Right lobe of liver (tissue), 4 donors: ENCODE measurements at regions not wholly inside any gene's neighbourhood (a gene's known extent, or its start where the extent isn't known, plus 50 kb on each side); places are given as distances from the start of the nearest gene placed in this dataset.

Experiments
- POLR2A ChIP-seq: fragments of 450-650 bp; IDR thresholded peaks from one replicate; pipeline ENCODE4 v1.6.1; 2017; ENCODE audit warnings: antibody characterized with exemption, mild to moderate bottlenecking
- TF ChIP-seq, protein P1 (sequence below), 4 donors: fragments of 200-600 bp in 3 of 4; fragments of 450-650 bp in 1 of 4; IDR thresholded peaks; one replicate each; pipeline versions ENCODE4 v1.5.1 to v1.8.0; 2016 to 2022; ENCODE audit warnings: antibody characterized with exemption in 4 of 4, mild to moderate bottlenecking in 2 of 4
- donor health status: DM: no; HTN: no; CAD: no.
- donor health status: DM: no; HTN: no; CAD: no.
- donor health status: DM: no; HTN: yes; CAD: no.

DNA sequence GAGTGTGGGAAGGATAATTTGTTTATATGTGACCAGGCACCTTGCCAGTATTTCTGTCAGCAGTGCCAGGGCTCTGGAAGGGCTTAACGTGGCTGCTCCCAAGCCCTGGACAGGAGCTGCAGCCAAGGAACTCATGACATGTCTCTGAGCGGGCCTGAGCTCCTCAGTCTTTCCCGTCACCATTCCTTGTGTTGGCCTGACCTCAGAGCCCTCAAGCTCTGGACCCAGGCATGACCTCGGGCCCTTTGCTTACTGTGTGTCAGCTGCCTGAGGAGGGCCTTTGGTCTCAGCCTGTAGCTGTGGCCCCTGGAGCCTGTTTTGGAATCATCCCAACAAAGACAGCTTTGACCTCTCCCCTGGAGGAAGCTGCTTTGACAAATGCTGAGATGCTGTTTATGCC, 264.1 kb upstream of the PLET1 start:
- TF ChIP-seq, protein P1, sequence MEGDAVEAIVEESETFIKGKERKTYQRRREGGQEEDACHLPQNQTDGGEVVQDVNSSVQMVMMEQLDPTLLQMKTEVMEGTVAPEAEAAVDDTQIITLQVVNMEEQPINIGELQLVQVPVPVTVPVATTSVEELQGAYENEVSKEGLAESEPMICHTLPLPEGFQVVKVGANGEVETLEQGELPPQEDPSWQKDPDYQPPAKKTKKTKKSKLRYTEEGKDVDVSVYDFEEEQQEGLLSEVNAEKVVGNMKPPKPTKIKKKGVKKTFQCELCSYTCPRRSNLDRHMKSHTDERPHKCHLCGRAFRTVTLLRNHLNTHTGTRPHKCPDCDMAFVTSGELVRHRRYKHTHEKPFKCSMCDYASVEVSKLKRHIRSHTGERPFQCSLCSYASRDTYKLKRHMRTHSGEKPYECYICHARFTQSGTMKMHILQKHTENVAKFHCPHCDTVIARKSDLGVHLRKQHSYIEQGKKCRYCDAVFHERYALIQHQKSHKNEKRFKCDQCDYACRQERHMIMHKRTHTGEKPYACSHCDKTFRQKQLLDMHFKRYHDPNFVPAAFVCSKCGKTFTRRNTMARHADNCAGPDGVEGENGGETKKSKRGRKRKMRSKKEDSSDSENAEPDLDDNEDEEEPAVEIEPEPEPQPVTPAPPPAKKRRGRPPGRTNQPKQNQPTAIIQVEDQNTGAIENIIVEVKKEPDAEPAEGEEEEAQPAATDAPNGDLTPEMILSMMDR (IDR thresholded peaks at IDR 0.05): no peak
- no peak for TF ChIP-seq POLR2A
